ENCODE measurements at regions not wholly inside any gene's neighbourhood (a gene's known extent, or its start where the extent isn't known, plus 50 kb on each side); places are given as distances from the start of the nearest gene placed in this dataset.

- Mint-ChIP-seq H3K27ac (ENCODE audit: unreplicated experiment) (no peak overlapping the region), H3K4me3 (ENCODE audit: unreplicated experiment) (no peak overlapping the region), H3K27me3 (ENCODE audit: unreplicated experiment) (no peaks in the 10 kb centered on the region), H3K9me3 (ENCODE audit: unreplicated experiment) (no peaks in the 10 kb centered on the region), H3K4me1 (ENCODE audit: low read depth, unreplicated experiment) (no peaks in the 10 kb centered on the region), H3K36me3 (ENCODE audit: unreplicated experiment) (no peaks in the 10 kb centered on the region)
- TF ChIP-seq CTCF (IDR thresholded peaks at IDR 0.05; ENCODE audit: partially characterized antibody, unreplicated experiment): no peak
- no peak for DNase-seq
Observed at GRCh38 chr5:92429646-92430045, 1046.5 kb upstream of the ARRDC3 start.

- DNase-seq: no peak
- Mint-ChIP-seq H3K27me3 (ENCODE audit: unreplicated experiment) (no peaks in the 10 kb centered on the region), H3K9me3 (ENCODE audit: unreplicated experiment) (no peaks in the 10 kb centered on the region), H3K27ac (ENCODE audit: unreplicated experiment) (no peak overlapping the region), H3K4me3 (ENCODE audit: unreplicated experiment) (no peak overlapping the region), H3K36me3 (ENCODE audit: unreplicated experiment) (peaks cover under 1% of the 10 kb centered on the region), H3K4me1 (ENCODE audit: low read depth, unreplicated experiment) (no peaks in the 10 kb centered on the region)
- TF ChIP-seq CTCF (IDR thresholded peaks at IDR 0.05; ENCODE audit: partially characterized antibody, unreplicated experiment): no peak
Observed at GRCh38 chr5:92428415-92428814, 1045.3 kb upstream of the ARRDC3 start.

- no peak for TF ChIP-seq CTCF (IDR thresholded peaks at IDR 0.05; ENCODE audit: partially characterized antibody, unreplicated experiment)
- no peaks in the 10 kb centered on the region for H3K9me3 Mint-ChIP-seq (ENCODE audit: unreplicated experiment)
- H3K4me1 Mint-ChIP-seq (ENCODE audit: low read depth, unreplicated experiment): no peaks in the 10 kb centered on the region
- no peak overlapping the region for H3K4me3 Mint-ChIP-seq (ENCODE audit: unreplicated experiment)
- no peak for DNase-seq
- H3K27ac Mint-ChIP-seq (ENCODE audit: unreplicated experiment): no peak overlapping the region
- peaks cover 10% of the 10 kb centered on the region for H3K36me3 Mint-ChIP-seq (ENCODE audit: unreplicated experiment)
- peaks cover 2% of the 10 kb centered on the region for H3K27me3 Mint-ChIP-seq (ENCODE audit: unreplicated experiment)
Observed at GRCh38 chr5:92424785-92425426, 1041.8 kb upstream of the ARRDC3 start.

GRCh38 chr5:92421942-92422341 lies 1038.8 kb upstream of the ARRDC3 start:
- peaks cover 10% of the 10 kb centered on the region for H3K36me3 Mint-ChIP-seq (ENCODE audit: unreplicated experiment)
- no peak for TF ChIP-seq CTCF (IDR thresholded peaks at IDR 0.05; ENCODE audit: partially characterized antibody, unreplicated experiment)
- no peaks in the 10 kb centered on the region for H3K9me3 Mint-ChIP-seq (ENCODE audit: unreplicated experiment)
- no peak overlapping the region for H3K27ac Mint-ChIP-seq (ENCODE audit: unreplicated experiment)
- no peak overlapping the region for H3K4me3 Mint-ChIP-seq (ENCODE audit: unreplicated experiment)
- DNase-seq: no peak
- peaks cover 2% of the 10 kb centered on the region for H3K27me3 Mint-ChIP-seq (ENCODE audit: unreplicated experiment)
- no peaks in the 10 kb centered on the region for H3K4me1 Mint-ChIP-seq (ENCODE audit: low read depth, unreplicated experiment)

- H3K27ac Mint-ChIP-seq (ENCODE audit: unreplicated experiment): no peak overlapping the region
- H3K27me3 Mint-ChIP-seq (ENCODE audit: unreplicated experiment): peaks cover 2% of the 10 kb centered on the region
- no peaks in the 10 kb centered on the region for H3K9me3 Mint-ChIP-seq (ENCODE audit: unreplicated experiment)
- H3K36me3 Mint-ChIP-seq (ENCODE audit: unreplicated experiment): peaks cover 10% of the 10 kb centered on the region
- no peak overlapping the region for H3K4me3 Mint-ChIP-seq (ENCODE audit: unreplicated experiment)
- DNase-seq: no peak
- no peaks in the 10 kb centered on the region for H3K4me1 Mint-ChIP-seq (ENCODE audit: low read depth, unreplicated experiment)
- TF ChIP-seq CTCF (IDR thresholded peaks at IDR 0.05; ENCODE audit: partially characterized antibody, unreplicated experiment): no peak
Observed at GRCh38 chr5:92421196-92421595, 1038.1 kb upstream of the ARRDC3 start.

Measured in glutamatergic neuron (in vitro differentiated cells).